Erythroblast (primary cell): ENCODE measurements at regions not wholly inside any gene's neighbourhood (a gene's known extent, or its start where the extent isn't known, plus 50 kb on each side); places are given as distances from the start of the nearest gene placed in this dataset.

ENCODE experiments used
- GATA1 ChIP-seq: IDR thresholded peaks from 2 replicates; pipeline ENCODE4 v1.6.1; 2011; ENCODE audit warnings: low read depth, mild to moderate bottlenecking, control low read depth, low read length, moderate library complexity
- POLR2A ChIP-seq: IDR thresholded peaks from 2 replicates; pipeline ENCODE4 v1.6.1; 2011; ENCODE audit warnings: mild to moderate bottlenecking, low read length

- TF ChIP-seq POLR2A = no peak
- no peak for TF ChIP-seq GATA1
These were observed 104.0 kb downstream of the AIPL1 start for GRCh38 chr17:6330936-6331335.
